ENCODE measurements at regions not wholly inside any gene's neighbourhood (a gene's known extent, or its start where the extent isn't known, plus 50 kb on each side); places are given as distances from the start of the nearest gene placed in this dataset.

- Histone ChIP-seq H3K4me3 (ENCODE audit: low read depth, low read length) (no peak overlapping the region), H3K27me3 (ENCODE audit: control insufficient read depth, insufficient read depth, low read length) (no peaks in the 10 kb centered on the region), H3K36me3 (ENCODE audit: control insufficient read depth, insufficient read depth, low read length) (no peaks in the 10 kb centered on the region)
- DNase-seq (ENCODE audit: low read depth), result no peak
- TF ChIP-seq, protein P1, sequence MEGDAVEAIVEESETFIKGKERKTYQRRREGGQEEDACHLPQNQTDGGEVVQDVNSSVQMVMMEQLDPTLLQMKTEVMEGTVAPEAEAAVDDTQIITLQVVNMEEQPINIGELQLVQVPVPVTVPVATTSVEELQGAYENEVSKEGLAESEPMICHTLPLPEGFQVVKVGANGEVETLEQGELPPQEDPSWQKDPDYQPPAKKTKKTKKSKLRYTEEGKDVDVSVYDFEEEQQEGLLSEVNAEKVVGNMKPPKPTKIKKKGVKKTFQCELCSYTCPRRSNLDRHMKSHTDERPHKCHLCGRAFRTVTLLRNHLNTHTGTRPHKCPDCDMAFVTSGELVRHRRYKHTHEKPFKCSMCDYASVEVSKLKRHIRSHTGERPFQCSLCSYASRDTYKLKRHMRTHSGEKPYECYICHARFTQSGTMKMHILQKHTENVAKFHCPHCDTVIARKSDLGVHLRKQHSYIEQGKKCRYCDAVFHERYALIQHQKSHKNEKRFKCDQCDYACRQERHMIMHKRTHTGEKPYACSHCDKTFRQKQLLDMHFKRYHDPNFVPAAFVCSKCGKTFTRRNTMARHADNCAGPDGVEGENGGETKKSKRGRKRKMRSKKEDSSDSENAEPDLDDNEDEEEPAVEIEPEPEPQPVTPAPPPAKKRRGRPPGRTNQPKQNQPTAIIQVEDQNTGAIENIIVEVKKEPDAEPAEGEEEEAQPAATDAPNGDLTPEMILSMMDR (IDR thresholded peaks at IDR 0.05; ENCODE audit: insufficient read depth, low read depth, low read length), result no peak
- POLR2A ChIA-PET, result no interaction called here
- CTCF ChIA-PET, result no interaction called here
Observed at GRCh38 chr10:111656066-111656465, 527.5 kb downstream of the GPAM start.

DNA sequence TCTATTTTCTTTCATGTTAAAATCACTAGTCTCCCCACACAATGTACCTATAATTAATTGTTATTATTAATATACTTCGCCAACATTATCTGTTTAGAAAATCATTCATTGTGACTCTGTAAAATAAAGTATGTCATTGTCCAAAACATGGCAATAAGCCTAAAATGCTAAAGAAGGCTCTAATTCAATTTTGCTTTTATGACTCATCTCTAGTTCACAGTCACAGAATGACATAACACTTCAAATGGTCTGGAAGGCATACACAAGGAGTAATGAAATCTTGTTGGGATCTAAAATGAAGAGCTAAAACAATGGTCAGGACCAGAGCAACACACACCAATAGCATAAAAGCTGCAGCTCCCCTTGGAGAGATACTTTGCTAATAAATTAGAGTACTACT, 505.8 kb downstream of the GPAM start:
- TF ChIP-seq, protein P1 (IDR thresholded peaks at IDR 0.05; ENCODE audit: insufficient read depth, low read depth, low read length), result no peak
- ChIA-PET CTCF (no interaction called here), POLR2A (no interaction called here)
- Histone ChIP-seq H3K36me3 (ENCODE audit: control insufficient read depth, insufficient read depth, low read length) (no peaks in the 10 kb centered on the region), H3K27me3 (ENCODE audit: control insufficient read depth, insufficient read depth, low read length) (no peaks in the 10 kb centered on the region), H3K4me3 (ENCODE audit: low read depth, low read length) (no peak overlapping the region)
- DNase-seq (ENCODE audit: low read depth), result no peak

- ChIA-PET POLR2A (no interaction called here), CTCF (no interaction called here)
- Histone ChIP-seq H3K36me3 (ENCODE audit: control insufficient read depth, insufficient read depth, low read length) (no peaks in the 10 kb centered on the region), H3K4me3 (ENCODE audit: low read depth, low read length) (no peak overlapping the region), H3K27me3 (ENCODE audit: control insufficient read depth, insufficient read depth, low read length) (no peaks in the 10 kb centered on the region)
- no peak for DNase-seq (ENCODE audit: low read depth)
- TF ChIP-seq, protein P1 (IDR thresholded peaks at IDR 0.05; ENCODE audit: insufficient read depth, low read depth, low read length), result no peak
Observed at GRCh38 chr10:111686796-111687195, 496.8 kb downstream of the GPAM start.

DNA sequence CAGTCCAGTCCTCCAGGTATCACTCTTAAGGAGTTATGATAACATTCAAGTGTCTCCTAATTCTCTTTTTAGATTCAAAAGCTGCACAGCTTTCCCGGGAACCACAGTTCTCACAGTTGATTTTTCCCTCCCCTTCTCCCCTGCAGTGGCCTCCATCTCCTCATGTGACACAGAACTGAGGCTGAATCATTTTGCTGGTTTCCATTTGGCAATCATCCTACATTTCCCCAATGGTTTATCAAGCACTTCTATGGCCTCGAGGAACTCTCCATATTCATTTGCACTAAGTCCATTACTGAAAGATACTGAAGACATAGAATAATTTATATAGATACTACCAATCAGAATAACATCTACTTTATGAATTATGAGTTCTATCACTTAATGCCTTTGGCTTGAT, 484.9 kb downstream of the GPAM start:
- POLR2A ChIA-PET, result no interaction called here
- CTCF ChIA-PET, result no interaction called here
- Histone ChIP-seq H3K4me3 (ENCODE audit: low read depth, low read length) (no peak overlapping the region), H3K36me3 (ENCODE audit: control insufficient read depth, insufficient read depth, low read length) (no peaks in the 10 kb centered on the region), H3K27me3 (ENCODE audit: control insufficient read depth, insufficient read depth, low read length) (no peaks in the 10 kb centered on the region)
- DNase-seq (ENCODE audit: low read depth), result no peak
- TF ChIP-seq, protein P1 (IDR thresholded peaks at IDR 0.05; ENCODE audit: insufficient read depth, low read depth, low read length), result no peak

GRCh38 chr10:111703986-111704385, 479.6 kb downstream of the GPAM start:
- no peak for DNase-seq (ENCODE audit: low read depth)
- Histone ChIP-seq H3K36me3 (ENCODE audit: control insufficient read depth, insufficient read depth, low read length) (no peaks in the 10 kb centered on the region), H3K4me3 (ENCODE audit: low read depth, low read length) (no peak overlapping the region), H3K27me3 (ENCODE audit: control insufficient read depth, insufficient read depth, low read length) (no peaks in the 10 kb centered on the region)
- ChIA-PET CTCF (no interaction called here), POLR2A (no interaction called here)
- TF ChIP-seq, protein P1 (IDR thresholded peaks at IDR 0.05; ENCODE audit: insufficient read depth, low read depth, low read length), result no peak

Measured in BJ (cell line).